SK-N-SH (cell line): ENCODE measurements at regions not wholly inside any gene's neighbourhood (a gene's known extent, or its start where the extent isn't known, plus 50 kb on each side); places are given as distances from the start of the nearest gene placed in this dataset.

Source experiments
- CTCF ChIP-seq: fragments of 200-600 bp; sonication (generic); IDR thresholded peaks from 2 replicates; pipeline ENCODE4 v1.6.1; 2017; ENCODE audit warnings: antibody characterized with exemption, mild to moderate bottlenecking, moderate library complexity
- EP300 ChIP-seq, 2 experiments: IDR thresholded peaks; 2 replicates each; pipeline versions ENCODE4 v1.4.0 to v1.6.1; 2012; ENCODE audit warnings: borderline replicate concordance in 1 of 2, low read depth in 1 of 2, low read length in 1 of 2
- EZH2phosphoT487 ChIP-seq: fragments of 200-600 bp; sonication (generic); IDR thresholded peaks from 2 replicates; pipeline ENCODE4 v1.6.1; 2017; ENCODE audit warnings: low read depth, mixed run types, mild to moderate bottlenecking, antibody characterized with exemption, moderate library complexity, borderline replicate concordance
- MEF2A ChIP-seq: IDR thresholded peaks from 2 replicates; pipeline ENCODE4 v1.4.0; 2012; ENCODE audit warnings: low read depth, borderline replicate concordance
- POLR2AphosphoS5 ChIP-seq: IDR thresholded peaks from 2 replicates; pipeline ENCODE4 v1.6.1; 2012; ENCODE audit warnings: low read depth, low read length
- REST ChIP-seq: IDR thresholded peaks from 2 replicates; pipeline ENCODE4 v1.6.1; 2012; ENCODE audit warnings: mild to moderate bottlenecking, low read depth, low read length, moderate library complexity
- RFX5 ChIP-seq: IDR thresholded peaks from 2 replicates; pipeline ENCODE4 v1.6.1; 2012; ENCODE audit warnings: mild to moderate bottlenecking, improper control_type of control experiment, low read length
- SIN3A ChIP-seq: IDR thresholded peaks from 2 replicates; pipeline ENCODE4 v1.6.1; 2012; ENCODE audit warnings: low read depth, mild to moderate bottlenecking, low read length, moderate library complexity, borderline replicate concordance
- SMC3 ChIP-seq: IDR thresholded peaks from 2 replicates; pipeline ENCODE4 v1.6.1; 2012; ENCODE audit warnings: low read depth, low read length, improper control_type of control experiment
- TEAD4 ChIP-seq: IDR thresholded peaks from 2 replicates; pipeline ENCODE4 v1.4.0; 2012; ENCODE audit warnings: mild to moderate bottlenecking, borderline replicate concordance; ENCODE audit not compliant: insufficient read depth
- USF2 ChIP-seq: fragments of 150-350 bp; IDR thresholded peaks from 2 replicates; pipeline ENCODE4 v1.6.1; 2017; ENCODE audit warnings: antibody characterized with exemption, low read length, low read depth, borderline replicate concordance

- TF ChIP-seq EP300 (IDR thresholded peaks at IDR 0.05; ENCODE audit: borderline replicate concordance in 1 of 2, low read depth in 1 of 2, low read length in 1 of 2) (no peak), REST (no peak), EZH2phosphoT487 (no peak), POLR2AphosphoS5 (no peak), CTCF (no peak), SMC3 (no peak), RFX5 (no peak), TEAD4 (no peak), SIN3A (no peak), USF2 (no peak), MEF2A (no peak)
These were observed 352.4 kb upstream of the POM121L12 start for GRCh38 chr7:52682993-52683392.
